ENCODE measurements at regions not wholly inside any gene's neighbourhood (a gene's known extent, or its start where the extent isn't known, plus 50 kb on each side); places are given as distances from the start of the nearest gene placed in this dataset.

DNA sequence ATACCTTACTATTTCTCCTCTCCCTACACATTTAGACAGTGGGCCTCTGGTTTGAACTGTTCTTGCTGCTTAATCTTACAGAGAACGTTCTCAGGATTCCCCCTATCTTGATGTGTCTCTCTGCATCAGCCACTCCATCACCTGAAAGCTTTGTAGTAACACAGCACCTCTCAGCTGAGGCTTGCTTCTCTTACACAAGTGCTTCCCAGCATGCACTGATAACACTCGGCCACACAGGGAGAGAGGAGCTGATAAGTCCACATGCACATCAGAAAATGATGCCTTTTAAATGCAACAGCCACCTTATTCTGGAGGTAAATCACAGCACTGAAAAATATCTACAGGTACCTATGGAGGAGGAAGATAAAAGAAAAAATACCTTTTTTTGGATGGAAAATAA lies 192.2 kb upstream of the TSHZ3 start:
- H3K79me2 ChIP-seq (ENCODE audit: insufficient read depth): no peaks in the 10 kb centered on the region
- H3K27ac ChIP-seq (ENCODE audit: low read depth in 2 of 2, low read length in 1 of 2): no peak overlapping the region
- no peak overlapping the region for H3K4me2 ChIP-seq
- DNase-seq: no peak
- H3K27me3 ChIP-seq (ENCODE audit: insufficient read depth): no peaks in the 10 kb centered on the region
- H3K9me2 ChIP-seq: no peaks in the 10 kb centered on the region
- H3K36me3 ChIP-seq (replicated peaks in 1 of 2; ENCODE audit: control insufficient read depth in 1 of 2, insufficient read depth in 2 of 2, low read length in 1 of 2): no peaks in the 10 kb centered on the region
- H3K9ac ChIP-seq: no peak overlapping the region
- WGBS (ENCODE audit: low lambda C conversion rate): 4% methylated on average over 2 of the region's 2 CpGs
- ChIA-PET POLR2A (no interaction called here), CTCF (interaction anchor here (1.2 kb wide), 1 partner anchor 15 kb away, joined by 3 read pairs; no protein-coding TSS in a partner anchor)
- H3F3A ChIP-seq (replicated peaks; ENCODE audit: insufficient read depth): no peaks in the 10 kb centered on the region
- no peak overlapping the region for H2AFZ ChIP-seq (ENCODE audit: low read depth)
- H3K9me3 ChIP-seq: no peaks in the 10 kb centered on the region
- no peak for TF ChIP-seq CHD2 (IDR thresholded peaks at IDR 0.05; ENCODE audit: low read length, partially characterized antibody)
- TF ChIP-seq GATA2 (CRISPR knock-in tag; IDR thresholded peaks at IDR 0.05): no peak
- TF ChIP-seq REST (IDR thresholded peaks at IDR 0.05; ENCODE audit: low read depth, low read length): no peak
- no peak for TF ChIP-seq MXI1 (IDR thresholded peaks at IDR 0.05; ENCODE audit: low read depth, low read length)
- TF ChIP-seq RCOR1 (IDR thresholded peaks at IDR 0.05; ENCODE audit: low read length): no peak
- TF ChIP-seq, protein P1, sequence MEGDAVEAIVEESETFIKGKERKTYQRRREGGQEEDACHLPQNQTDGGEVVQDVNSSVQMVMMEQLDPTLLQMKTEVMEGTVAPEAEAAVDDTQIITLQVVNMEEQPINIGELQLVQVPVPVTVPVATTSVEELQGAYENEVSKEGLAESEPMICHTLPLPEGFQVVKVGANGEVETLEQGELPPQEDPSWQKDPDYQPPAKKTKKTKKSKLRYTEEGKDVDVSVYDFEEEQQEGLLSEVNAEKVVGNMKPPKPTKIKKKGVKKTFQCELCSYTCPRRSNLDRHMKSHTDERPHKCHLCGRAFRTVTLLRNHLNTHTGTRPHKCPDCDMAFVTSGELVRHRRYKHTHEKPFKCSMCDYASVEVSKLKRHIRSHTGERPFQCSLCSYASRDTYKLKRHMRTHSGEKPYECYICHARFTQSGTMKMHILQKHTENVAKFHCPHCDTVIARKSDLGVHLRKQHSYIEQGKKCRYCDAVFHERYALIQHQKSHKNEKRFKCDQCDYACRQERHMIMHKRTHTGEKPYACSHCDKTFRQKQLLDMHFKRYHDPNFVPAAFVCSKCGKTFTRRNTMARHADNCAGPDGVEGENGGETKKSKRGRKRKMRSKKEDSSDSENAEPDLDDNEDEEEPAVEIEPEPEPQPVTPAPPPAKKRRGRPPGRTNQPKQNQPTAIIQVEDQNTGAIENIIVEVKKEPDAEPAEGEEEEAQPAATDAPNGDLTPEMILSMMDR (IDR thresholded peaks at IDR 0.05): no peak
- no peak for TF ChIP-seq ELF1 (IDR thresholded peaks at IDR 0.05)
- no peak for TF ChIP-seq PBX3 (IDR thresholded peaks at IDR 0.05)
- no peak for TF ChIP-seq EZH2phosphoT487 (IDR thresholded peaks at IDR 0.05; ENCODE audit: borderline replicate concordance, low read depth)
- TF ChIP-seq GABPA (IDR thresholded peaks at IDR 0.05; ENCODE audit: low read depth): no peak
- H3K4me1 ChIP-seq (ENCODE audit: control insufficient read depth in 1 of 2, insufficient read depth in 2 of 2, low read depth in 1 of 2, low read length in 1 of 2): peaks cover 0 to 2% of the 10 kb centered on the region in 2 experiments; a peak in 1 of 4 replicates
- H3K4me3 ChIP-seq (ENCODE audit: low read depth in 2 of 2, low read length in 1 of 2): no peak overlapping the region
- no peaks in the 10 kb centered on the region for H4K20me1 ChIP-seq (ENCODE audit: insufficient read depth)

DNA sequence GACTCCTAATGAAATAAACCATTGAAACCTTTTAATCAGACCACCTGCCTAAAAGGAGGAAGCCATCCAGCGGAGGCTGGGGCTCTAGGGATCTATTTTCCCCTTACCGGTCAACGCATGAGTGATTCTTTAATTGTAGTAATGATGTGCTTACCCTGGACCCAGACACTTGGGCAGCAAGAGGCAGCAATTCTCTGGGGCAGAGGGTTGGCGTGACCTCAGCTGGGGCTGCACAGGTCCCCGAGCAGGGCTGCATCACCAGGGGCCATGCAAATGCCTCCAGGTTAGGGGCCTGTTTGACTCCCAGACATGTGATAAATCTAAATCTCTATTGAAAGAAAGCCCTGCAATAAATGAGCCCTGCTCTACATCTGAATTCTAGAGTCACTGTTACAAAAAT lies 194.2 kb upstream of the TSHZ3 start:
- Histone ChIP-seq H3K27me3 (ENCODE audit: insufficient read depth) (no peaks in the 10 kb centered on the region), H3K9me3 (no peaks in the 10 kb centered on the region), H3K4me1 (ENCODE audit: control insufficient read depth in 1 of 2, insufficient read depth in 2 of 2, low read depth in 1 of 2, low read length in 1 of 2) (peaks cover 0 to 2% of the 10 kb centered on the region in 2 experiments; a peak in 1 of 4 replicates), H3K27ac (ENCODE audit: low read depth in 2 of 2, low read length in 1 of 2) (no peak overlapping the region), H3K36me3 (replicated peaks in 1 of 2; ENCODE audit: control insufficient read depth in 1 of 2, insufficient read depth in 2 of 2, low read length in 1 of 2) (no peaks in the 10 kb centered on the region), H3K4me2 (no peak overlapping the region), H3K4me3 (ENCODE audit: low read depth in 2 of 2, low read length in 1 of 2) (no peak overlapping the region), H2AFZ (ENCODE audit: low read depth) (no peak overlapping the region), H4K20me1 (ENCODE audit: insufficient read depth) (no peaks in the 10 kb centered on the region), H3F3A (replicated peaks; ENCODE audit: insufficient read depth) (no peaks in the 10 kb centered on the region), H3K9me2 (no peaks in the 10 kb centered on the region), H3K9ac (no peak overlapping the region), H3K79me2 (ENCODE audit: insufficient read depth) (no peaks in the 10 kb centered on the region)
- POLR2A ChIA-PET: no interaction called here
- WGBS (ENCODE audit: low lambda C conversion rate): 8% methylated on average over 2 of the region's 5 CpGs
- TF ChIP-seq JUND (IDR thresholded peaks at IDR 0.05) (no peak), RFX5 (IDR thresholded peaks at IDR 0.05; ENCODE audit: low read length) (no peak), IRF3 (IDR thresholded peaks at IDR 0.05; ENCODE audit: low read depth, low read length) (no peak), RXRA (IDR thresholded peaks at IDR 0.05; ENCODE audit: borderline replicate concordance, low read depth) (no peak), MAX (IDR thresholded peaks at IDR 0.05; ENCODE audit: low read depth) (no peak), CHD2 (IDR thresholded peaks at IDR 0.05; ENCODE audit: low read length, partially characterized antibody) (no peak), NRF1 (IDR thresholded peaks at IDR 0.05; ENCODE audit: low read depth, low read length) (no peak)
- CTCF ChIA-PET: no interaction called here
- no peak for DNase-seq

Data from SK-N-SH (cell line).